GM13977 (cell line): ENCODE measurements at regions not wholly inside any gene's neighbourhood (a gene's known extent, or its start where the extent isn't known, plus 50 kb on each side); places are given as distances from the start of the nearest gene placed in this dataset.

ENCODE experiments used
- DNase-seq: peaks from one replicate; pipeline ENCODE4 v3.0.0; 2012; ENCODE audit warnings: low spot score
- CTCF ChIP-seq: IDR thresholded peaks from 2 replicates; pipeline ENCODE4 v1.5.1; 2012; ENCODE audit warnings: mild to moderate bottlenecking, control low read depth; ENCODE audit not compliant: insufficient read depth; ENCODE audit errors: extremely low read depth, missing control alignments
- in situ Hi-C: fragments of 300-500 bp; cut with MboI; formaldehyde crosslinking; loops from one replicate; pipeline ENCODE4 v1.12.0; 2022; ENCODE audit warnings: low sequenced_read_pairs, low pct_unique_long_range_greater_than_20kb, mixed read lengths, inconsistent platforms; ENCODE audit not compliant: unreplicated experiment

- no peak for DNase-seq
- in situ Hi-C loops: no loop called here
- no peak for TF ChIP-seq CTCF
Measured at GRCh38 chr22:47775191-47775590, 1012.7 kb downstream of the TBC1D22A start.

GRCh38 chr22:47773635-47774034, 1011.2 kb downstream of the TBC1D22A start:
- in situ Hi-C loops: no loop called here
- no peak for TF ChIP-seq CTCF
- no peak for DNase-seq

GRCh38 chr22:47772864-47773263, 1010.4 kb downstream of the TBC1D22A start:
- no peak for DNase-seq
- in situ Hi-C loops: no loop called here
- TF ChIP-seq CTCF: no peak

GRCh38 chr22:47769652-47770051, 1007.2 kb downstream of the TBC1D22A start:
- in situ Hi-C loops: no loop called here
- no peak for TF ChIP-seq CTCF
- DNase-seq: no peak

- no peak for TF ChIP-seq CTCF
- in situ Hi-C loops: no loop called here
- DNase-seq: no peak
Measured at GRCh38 chr22:47768027-47768426, 1005.6 kb downstream of the TBC1D22A start.

- no peak for DNase-seq
- in situ Hi-C loops: no loop called here
- no peak for TF ChIP-seq CTCF
Measured at GRCh38 chr22:47767403-47767802, 1005.0 kb downstream of the TBC1D22A start.

GRCh38 chr22:47765757-47766156, 1003.3 kb downstream of the TBC1D22A start:
- TF ChIP-seq CTCF: no peak
- no peak for DNase-seq
- in situ Hi-C loops: no loop called here
